Stimulated activated CD4-positive, alpha-beta T cell treated with anti-CD3 and anti-CD28 coated beads, TNF-alpha, amount 100 ng/mL, for 4 hours (primary cell): ENCODE measurements at regions not wholly inside any gene's neighbourhood (a gene's known extent, or its start where the extent isn't known, plus 50 kb on each side); places are given as distances from the start of the nearest gene placed in this dataset.
"Not testable (repeated sequence)": the region's sequence is repeated elsewhere in the genome, so short reads cannot be mapped to it uniquely, and the experiment has no call there.

Source experiments
- DNase-seq, 3 experiments: peaks; one replicate each; pipeline ENCODE4 v3.0.0-alpha.2; 2020; ENCODE audit warnings: low read depth in 3 of 3

GRCh38 chr1:29597861-29598260 lies 361.5 kb downstream of the PTPRU start:
- no peak for DNase-seq

- DNase-seq, result no peak
These were observed 357.5 kb downstream of the PTPRU start for GRCh38 chr1:29593601-29594382.

GRCh38 chr1:29592731-29593130 lies 356.4 kb downstream of the PTPRU start:
- no peak for DNase-seq

GRCh38 chr1:29592261-29592615 lies 355.9 kb downstream of the PTPRU start:
- DNase-seq, result no peak

- no peak for DNase-seq
These were observed 355.4 kb downstream of the PTPRU start for GRCh38 chr1:29591601-29592260.

- DNase-seq, result no peak
These were observed 354.6 kb downstream of the PTPRU start for GRCh38 chr1:29590583-29591565.

- not testable (repeated sequence) for DNase-seq
These were observed 353.4 kb downstream of the PTPRU start for GRCh38 chr1:29589716-29590115.

GRCh38 chr1:29586991-29587745 lies 350.8 kb downstream of the PTPRU start:
- DNase-seq, result no peak

GRCh38 chr1:29586215-29586614 lies 349.9 kb downstream of the PTPRU start:
- DNase-seq, result no peak

GRCh38 chr1:29585656-29586055 lies 349.3 kb downstream of the PTPRU start:
- DNase-seq, result no peak

GRCh38 chr1:29585201-29585600 lies 348.9 kb downstream of the PTPRU start:
- DNase-seq, result no peak

- no peak for DNase-seq
These were observed 348.5 kb downstream of the PTPRU start for GRCh38 chr1:29584776-29585175.

- no peak for DNase-seq
These were observed 348.0 kb downstream of the PTPRU start for GRCh38 chr1:29584362-29584761.

GRCh38 chr1:29583727-29584126 lies 347.4 kb downstream of the PTPRU start:
- no peak for DNase-seq

GRCh38 chr1:29581256-29581655 lies 344.9 kb downstream of the PTPRU start:
- DNase-seq, result no peak

- DNase-seq, result no peak
These were observed 343.6 kb downstream of the PTPRU start for GRCh38 chr1:29579821-29580425.

GRCh38 chr1:29577512-29577911 lies 341.2 kb downstream of the PTPRU start:
- no peak for DNase-seq

- DNase-seq, result no peak
These were observed 340.2 kb downstream of the PTPRU start for GRCh38 chr1:29576510-29576909.

GRCh38 chr1:29575826-29576225 lies 339.5 kb downstream of the PTPRU start:
- no peak for DNase-seq

- DNase-seq, result no peak
These were observed 339.0 kb downstream of the PTPRU start for GRCh38 chr1:29575277-29575676.

- DNase-seq, result no peak
These were observed 338.5 kb downstream of the PTPRU start for GRCh38 chr1:29574871-29575270.
